A549 (cell line): ENCODE measurements at regions not wholly inside any gene's neighbourhood (a gene's known extent, or its start where the extent isn't known, plus 50 kb on each side); places are given as distances from the start of the nearest gene placed in this dataset.
"Not testable (repeated sequence)": the region's sequence is repeated elsewhere in the genome, so short reads cannot be mapped to it uniquely, and the experiment has no call there.

ENCODE experiments used
- ATAC-seq, 2 experiments: fragments of 200-7000 bp in 1 of 2; fragments of >200 bp in 1 of 2; cut with Nextera tagmentation in 1 of 2; cut with Tn5 transposase in 1 of 2; 3 replicates each; pipeline versions ENCODE4 v1.8.0 to v1.9.1; 2018 to 2020; ENCODE audit warnings: mild to moderate bottlenecking in 1 of 2, moderate library complexity in 1 of 2
- CTCF ChIA-PET: fragments of 300-600 bp; sonication (Branson Sonifier 250); formaldehyde crosslinking; extraction: SDS; loops from one replicate; lab custom pipeline; 2021; ENCODE audit warnings: antibody characterized with exemption, inconsistent platforms; lab: Yijun Ruan, JAX
- POLR2A ChIA-PET: fragments of 350-600 bp; formaldehyde crosslinking; extraction: SDS; loops from one replicate; lab custom pipeline; 2021; ENCODE audit warnings: antibody characterized with exemption, inconsistent platforms; lab: Yijun Ruan, JAX
- DNase-seq, 2 experiments: peaks; one replicate each; pipeline versions ENCODE4 v3.0.0 to v3.0.0-alpha.2; 2011 to 2016; ENCODE audit warnings: low read depth in 1 of 2, low spot score in 1 of 2
- FAIRE-seq: peaks from 2 replicates; lab custom pipeline; 2011; peaks lifted over from hg19 to GRCh38; lab: Jason Lieb, UNC
- H3K27ac ChIP-seq, 2 experiments: fragments of >200 bp; sonication (Bioruptor Twin); formaldehyde crosslinking; 3 replicates each; pipeline ENCODE4 v1.5.1; 2016 to 2017
- H3K4me1 ChIP-seq: fragments of >200 bp; sonication (Bioruptor Twin); formaldehyde crosslinking; 3 replicates; pipeline ENCODE4 v1.6.1; 2016
- H3K4me2 ChIP-seq: fragments of >200 bp; sonication (Bioruptor Twin); formaldehyde crosslinking; 3 replicates; pipeline ENCODE4 v1.6.1; 2016
- H3K4me3 ChIP-seq: fragments of >200 bp; sonication (Bioruptor Twin); formaldehyde crosslinking; 3 replicates; pipeline ENCODE4 v1.5.1; 2016
- H3K9me3 ChIP-seq: fragments of >200 bp; sonication (Bioruptor Twin); formaldehyde crosslinking; 3 replicates; pipeline ENCODE4 v1.6.1; 2016
- BHLHE40 ChIP-seq: IDR thresholded peaks from 2 replicates; pipeline ENCODE4 v1.6.1; 2012; ENCODE audit warnings: low read depth, low read length, inconsistent platforms
- CEBPB ChIP-seq, 2 experiments: fragments of >200 bp in 1 of 2; sonication (Bioruptor Twin) in 1 of 2; formaldehyde crosslinking in 1 of 2; IDR thresholded peaks; 2 replicates each; pipeline ENCODE4 v1.6.1; 2012 to 2016
- CHD4 ChIP-seq: fragments of 200-600 bp; sonication (generic); IDR thresholded peaks from 2 replicates; pipeline ENCODE4 v1.6.1; 2016; ENCODE audit warnings: antibody characterized with exemption, mild to moderate bottlenecking, borderline replicate concordance
- CTCF ChIP-seq: fragments of >200 bp; sonication (Bioruptor Twin); formaldehyde crosslinking; IDR thresholded peaks from 3 replicates; pipeline ENCODE4 v1.5.1; 2016
- EHMT2 ChIP-seq: fragments of 200-600 bp; sonication (generic); IDR thresholded peaks from 2 replicates; pipeline ENCODE4 v1.6.1; 2016; ENCODE audit warnings: antibody characterized with exemption, low read depth, mild to moderate bottlenecking, moderate library complexity
- ESRRA ChIP-seq: fragments of 150-350 bp; IDR thresholded peaks from 2 replicates; pipeline ENCODE4 v1.6.1; 2014; ENCODE audit warnings: mild to moderate bottlenecking, low read length, borderline replicate concordance
- FOSL2 ChIP-seq, 2 experiments: fragments of 450-650 bp in 1 of 2; fragments of >200 bp in 1 of 2; sonication (Bioruptor Twin) in 1 of 2; formaldehyde crosslinking; IDR thresholded peaks; 2 replicates each; pipeline versions ENCODE4 v1.5.0 to v1.6.1; 2016 to 2020; ENCODE audit warnings: mild to moderate bottlenecking in 1 of 2, moderate library complexity in 1 of 2
- GATA3 ChIP-seq: IDR thresholded peaks from 2 replicates; pipeline ENCODE4 v1.6.1; 2012; ENCODE audit warnings: borderline replicate concordance
- HEYL ChIP-seq: fragments of 250-450 bp; sonication (Bioruptor Pico); IDR thresholded peaks from 2 replicates; pipeline ENCODE4 v1.8.0; 2021; ENCODE audit warnings: mild to moderate bottlenecking, moderate library complexity
- HOXB13 ChIP-seq: fragments of 250-450 bp; sonication (Bioruptor Pico); IDR thresholded peaks from 2 replicates; pipeline ENCODE4 v1.5.0; 2020; ENCODE audit warnings: low read depth, mild to moderate bottlenecking, moderate library complexity
- JUN ChIP-seq, 2 experiments: fragments of >200 bp; sonication (Bioruptor Twin); formaldehyde crosslinking; IDR thresholded peaks; 2 replicates in 1 of 2; 3 replicates in 1 of 2; pipeline ENCODE4 v1.6.1; 2016 to 2017
- JUNB ChIP-seq: fragments of >200 bp; sonication (Bioruptor Twin); formaldehyde crosslinking; IDR thresholded peaks from 2 replicates; pipeline ENCODE4 v1.6.1; 2016
- MAFK ChIP-seq: fragments of 450-650 bp; IDR thresholded peaks from 2 replicates; pipeline ENCODE4 v1.6.1; 2014; ENCODE audit not compliant: partially characterized antibody
- MAZ ChIP-seq: fragments of 150-350 bp; IDR thresholded peaks from 2 replicates; pipeline ENCODE4 v1.6.1; 2014; ENCODE audit warnings: antibody characterized with exemption, low read depth, low read length, borderline replicate concordance
- MYC ChIP-seq: IDR thresholded peaks from 2 replicates; pipeline ENCODE4 v1.6.1; 2012; ENCODE audit warnings: mild to moderate bottlenecking, inconsistent platforms, low read length, improper control_type of control experiment, borderline replicate concordance
- NFE2L2 ChIP-seq: fragments of 150-350 bp; conservative IDR thresholded peaks from 2 replicates; pipeline ENCODE4 v1.6.1; 2014; ENCODE audit warnings: low read length
- NPAS2 ChIP-seq: fragments of 250-450 bp; sonication (Bioruptor Pico); IDR thresholded peaks from 2 replicates; pipeline ENCODE4 v1.8.0; 2022; ENCODE audit warnings: mild to moderate bottlenecking, moderate library complexity, borderline replicate concordance
- PHF8 ChIP-seq: fragments of 200-600 bp; sonication (generic); IDR thresholded peaks from 2 replicates; pipeline ENCODE4 v1.6.1; 2016; ENCODE audit warnings: low read depth, mild to moderate bottlenecking, antibody characterized with exemption, moderate library complexity, borderline replicate concordance
- RFX5 ChIP-seq: fragments of 450-650 bp; IDR thresholded peaks from 2 replicates; pipeline ENCODE4 v1.7.1; 2014; ENCODE audit warnings: antibody characterized with exemption, mild to moderate bottlenecking, moderate library complexity
- RNF2 ChIP-seq: fragments of 200-600 bp; sonication (generic); IDR thresholded peaks from 2 replicates; pipeline ENCODE4 v1.6.1; 2016; ENCODE audit warnings: low read depth, mild to moderate bottlenecking, antibody characterized with exemption, moderate library complexity, borderline replicate concordance
- SMC3 ChIP-seq: fragments of >200 bp; sonication (Bioruptor Twin); formaldehyde crosslinking; IDR thresholded peaks from 3 replicates; pipeline ENCODE4 v1.6.1; 2018; ENCODE audit warnings: inconsistent platforms
- SREBF2 ChIP-seq: fragments of 450-650 bp; IDR thresholded peaks from 2 replicates; pipeline ENCODE4 v1.6.1; 2014; ENCODE audit warnings: mild to moderate bottlenecking, moderate library complexity
- TFCP2L1 ChIP-seq: fragments of 250-450 bp; sonication (Bioruptor Pico); IDR thresholded peaks from 2 replicates; pipeline ENCODE4 v1.5.0; 2021; ENCODE audit warnings: mild to moderate bottlenecking
- TP53 ChIP-seq: fragments of 250-450 bp; sonication (Bioruptor Pico); IDR thresholded peaks from 2 replicates; pipeline ENCODE4 v1.5.0; 2021; ENCODE audit warnings: mild to moderate bottlenecking, moderate library complexity
- USF2 ChIP-seq: fragments of 450-650 bp; IDR thresholded peaks from 2 replicates; pipeline ENCODE4 v1.6.1; 2014; ENCODE audit warnings: antibody characterized with exemption
- WGBS: methylation state at CpG from one replicate; pipeline ENCODE4 v1.1.6; 2017; ENCODE audit errors: missing lambda C conversion rate; 5-methylcytosine and 5-hydroxymethylcytosine counted together
- TF ChIP-seq, protein P1 (sequence below): fragments of >200 bp; sonication (Bioruptor Twin); formaldehyde crosslinking; IDR thresholded peaks from 2 replicates; pipeline ENCODE4 v1.6.1; 2016
- TF ChIP-seq, protein P2 (sequence below): fragments of >200 bp; sonication (Bioruptor Twin); formaldehyde crosslinking; IDR thresholded peaks from 3 replicates; pipeline ENCODE4 v1.6.1; 2016

- H3K4me3 ChIP-seq, result no peak overlapping the region
- 6% methylated on average over 1 of the region's 1 CpG for WGBS
- H3K4me1 ChIP-seq, result no peaks in the 10 kb centered on the region
- H3K9me3 ChIP-seq, result 0 out of 3 replicates have a peak, but pooled peaks cover 3% of the 10 kb centered on the region
- ChIA-PET CTCF (no interaction called here), POLR2A (no interaction called here)
- FAIRE-seq, result no peak
- H3K27ac ChIP-seq, result no peak overlapping the region
- no peak overlapping the region for H3K4me2 ChIP-seq
- no peak for ATAC-seq
- no peak for DNase-seq
- no peak for TF ChIP-seq MAZ
- no peak for TF ChIP-seq SMC3
- TF ChIP-seq, protein P1, sequence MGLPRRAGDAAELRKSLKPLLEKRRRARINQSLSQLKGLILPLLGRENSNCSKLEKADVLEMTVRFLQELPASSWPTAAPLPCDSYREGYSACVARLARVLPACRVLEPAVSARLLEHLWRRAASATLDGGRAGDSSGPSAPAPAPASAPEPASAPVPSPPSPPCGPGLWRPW, result no peak
- no peak for TF ChIP-seq FOSL2 (IDR thresholded peaks at IDR 0.05)
- TF ChIP-seq FOSL2 (CRISPR knock-in tag; IDR thresholded peaks at IDR 0.05), result no peak
- no peak for TF ChIP-seq CHD4
- no peak for TF ChIP-seq ESRRA
- TF ChIP-seq GATA3, result no peak
- no peak for TF ChIP-seq EHMT2
- no peak for TF ChIP-seq JUNB
These were observed 405.3 kb upstream of the RGMB start for GRCh38 chr5:98368141-98368540.

GRCh38 chr5:98372351-98372750, 401.1 kb upstream of the RGMB start:
- H3K27ac ChIP-seq, result no peak overlapping the region
- TF ChIP-seq NPAS2 (CRISPR knock-in tag) (no peak), JUN (IDR thresholded peaks at IDR 0.05) (no peak), CEBPB (IDR thresholded peaks at IDR 0.05) (no peak), BHLHE40 (no peak), HEYL (no peak), MAFK (no peak), MYC (no peak), RNF2 (no peak), RFX5 (no peak)
- H3K4me3 ChIP-seq, result no peak overlapping the region
- no peak overlapping the region for H3K4me2 ChIP-seq
- DNase-seq, result no peak
- no peak for FAIRE-seq
- 0 out of 3 replicates have a peak, but pooled peaks cover 3% of the 10 kb centered on the region for H3K9me3 ChIP-seq
- ATAC-seq, result no peak
- POLR2A ChIA-PET, result no interaction called here
- CTCF ChIA-PET, result no interaction called here
- H3K4me1 ChIP-seq, result no peaks in the 10 kb centered on the region

DNA sequence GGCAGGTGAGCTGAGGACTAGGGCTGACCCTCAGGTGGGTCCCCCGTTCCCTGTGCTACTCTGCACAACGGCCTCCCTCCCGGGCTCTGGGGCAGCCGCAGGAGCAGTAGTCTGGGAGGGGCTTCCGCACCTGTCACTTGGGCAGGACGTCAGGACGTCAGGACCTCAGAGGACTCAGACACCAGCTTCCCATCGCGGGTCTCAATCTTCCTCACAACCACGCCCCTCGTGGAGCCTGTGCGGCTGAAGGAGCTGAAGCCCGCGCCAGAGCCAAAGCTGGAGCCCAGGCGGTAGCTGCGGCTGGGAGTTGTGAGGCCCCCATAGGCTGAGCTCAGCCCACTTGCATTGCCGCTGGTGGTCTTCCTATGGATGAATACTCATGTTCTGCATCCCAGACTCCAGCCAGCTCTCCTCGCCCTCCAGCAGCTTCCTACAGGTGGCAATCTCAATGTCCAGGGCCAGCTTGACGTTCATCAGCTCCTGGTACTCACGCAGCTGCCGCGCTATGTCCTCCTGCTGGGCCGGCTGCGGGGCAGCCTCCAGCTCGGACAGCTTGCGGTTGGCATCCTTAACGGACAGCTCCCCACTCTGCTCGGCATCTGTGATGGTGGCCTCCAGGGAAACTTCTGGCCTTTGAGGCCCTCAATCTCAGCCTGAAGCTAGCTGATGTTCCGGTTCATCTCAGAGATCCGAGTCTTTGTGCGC, 381.4 kb upstream of the RGMB start:
- ATAC-seq (no peak), DNase-seq (no peak), FAIRE-seq (no peak)
- H3K4me2 ChIP-seq, result no peak overlapping the region
- no peak overlapping the region for H3K4me3 ChIP-seq
- POLR2A ChIA-PET, result no interaction called here
- WGBS, result 57% methylated on average over 14 of the region's 31 CpGs
- CTCF ChIA-PET, result no interaction called here
- TF ChIP-seq MYC (no peak), JUN (IDR thresholded peaks at IDR 0.05) (no peak), CHD4 (no peak), NFE2L2 (no peak), FOSL2 (IDR thresholded peaks at IDR 0.05) (no peak), FOSL2 (CRISPR knock-in tag; IDR thresholded peaks at IDR 0.05) (no peak), CTCF (no peak), TP53 (CRISPR knock-in tag) (no peak), MAFK (no peak), RNF2 (no peak), SREBF2 (no peak), TFCP2L1 (CRISPR knock-in tag) (no peak), USF2 (no peak), PHF8 (no peak), HOXB13 (CRISPR knock-in tag) (no peak), NPAS2 (CRISPR knock-in tag) (no peak)
- TF ChIP-seq, protein P2, sequence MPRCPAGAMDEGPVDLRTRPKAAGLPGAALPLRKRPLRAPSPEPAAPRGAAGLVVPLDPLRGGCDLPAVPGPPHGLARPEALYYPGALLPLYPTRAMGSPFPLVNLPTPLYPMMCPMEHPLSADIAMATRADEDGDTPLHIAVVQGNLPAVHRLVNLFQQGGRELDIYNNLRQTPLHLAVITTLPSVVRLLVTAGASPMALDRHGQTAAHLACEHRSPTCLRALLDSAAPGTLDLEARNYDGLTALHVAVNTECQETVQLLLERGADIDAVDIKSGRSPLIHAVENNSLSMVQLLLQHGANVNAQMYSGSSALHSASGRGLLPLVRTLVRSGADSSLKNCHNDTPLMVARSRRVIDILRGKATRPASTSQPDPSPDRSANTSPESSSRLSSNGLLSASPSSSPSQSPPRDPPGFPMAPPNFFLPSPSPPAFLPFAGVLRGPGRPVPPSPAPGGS, result no peak
- TF ChIP-seq, all 56 proteins: peak for 0
- Histone ChIP-seq H3K4me1 (no peaks in the 10 kb centered on the region), H3K9me3 (0 out of 3 replicates have a peak, but pooled peaks cover 3% of the 10 kb centered on the region), H3K27ac (no peak overlapping the region)

- DNase-seq, H3K9me3 ChIP-seq, FAIRE-seq, H3K4me1 ChIP-seq, ATAC-seq, POLR2A ChIA-PET, H3K4me2 ChIP-seq, H3K27ac ChIP-seq, H3K4me3 ChIP-seq: not testable (repeated sequence)
- 68% methylated on average over 3 of the region's 8 CpGs for WGBS
- CTCF ChIA-PET, result interaction anchor here (1.0 kb wide), 1 partner anchor 16 kb away, joined by 3 read pairs; no protein-coding TSS in a partner anchor
These were observed 380.3 kb upstream of the RGMB start for GRCh38 chr5:98393205-98393604.
